ENCODE measurements at regions not wholly inside any gene's neighbourhood (a gene's known extent, or its start where the extent isn't known, plus 50 kb on each side); places are given as distances from the start of the nearest gene placed in this dataset.

- DNase-seq = no peak
- no peak for ATAC-seq (ENCODE audit: low read depth in 2 of 2)
- Mint-ChIP-seq H3K27me3 (no peaks in the 10 kb centered on the region), H3K4me1 (no peaks in the 10 kb centered on the region), H3K36me3 (no peaks in the 10 kb centered on the region), H3K9me3 (no peaks in the 10 kb centered on the region), H3K27ac (no peak overlapping the region), H3K4me3 (no peak overlapping the region)
Observed at GRCh38 chr14:41389355-41389754, 217.3 kb upstream of the LRFN5 start.

GRCh38 chr14:41385797-41386196 is 220.9 kb upstream of the LRFN5 start:
- H3K4me1 Mint-ChIP-seq = no peaks in the 10 kb centered on the region
- no peaks in the 10 kb centered on the region for H3K36me3 Mint-ChIP-seq
- no peak overlapping the region for H3K4me3 Mint-ChIP-seq
- ATAC-seq (ENCODE audit: low read depth in 2 of 2) = no peak
- no peaks in the 10 kb centered on the region for H3K27me3 Mint-ChIP-seq
- H3K9me3 Mint-ChIP-seq = no peaks in the 10 kb centered on the region
- no peak for DNase-seq
- no peak overlapping the region for H3K27ac Mint-ChIP-seq

GRCh38 chr14:41380017-41380416 is 226.7 kb upstream of the LRFN5 start:
- Mint-ChIP-seq H3K27ac (no peak overlapping the region), H3K27me3 (no peaks in the 10 kb centered on the region), H3K4me3 (no peak overlapping the region), H3K4me1 (no peaks in the 10 kb centered on the region), H3K9me3 (no peaks in the 10 kb centered on the region), H3K36me3 (no peaks in the 10 kb centered on the region)
- DNase-seq (no peak), ATAC-seq (ENCODE audit: low read depth in 2 of 2) (no peak)

- Mint-ChIP-seq H3K4me1 (no peaks in the 10 kb centered on the region), H3K9me3 (peaks cover 0 to 6% (median 0%) of the 10 kb centered on the region in 7 donors), H3K36me3 (no peaks in the 10 kb centered on the region), H3K27me3 (no peaks in the 10 kb centered on the region), H3K27ac (no peak overlapping the region), H3K4me3 (no peak overlapping the region)
- ATAC-seq (ENCODE audit: low read depth in 2 of 2) (no peak), DNase-seq (no peak)
Observed at GRCh38 chr14:41378526-41378925, 228.2 kb upstream of the LRFN5 start.

GRCh38 chr14:41377932-41378331 is 228.7 kb upstream of the LRFN5 start:
- Mint-ChIP-seq H3K4me1 (no peaks in the 10 kb centered on the region), H3K36me3 (no peaks in the 10 kb centered on the region), H3K27ac (no peak overlapping the region), H3K4me3 (no peak overlapping the region), H3K27me3 (no peaks in the 10 kb centered on the region), H3K9me3 (peaks cover 0 to 6% (median 0%) of the 10 kb centered on the region in 7 donors)
- DNase-seq (no peak), ATAC-seq (ENCODE audit: low read depth in 2 of 2) (no peak)

- DNase-seq (no peak), ATAC-seq (ENCODE audit: low read depth in 2 of 2) (no peak)
- Mint-ChIP-seq H3K4me1 (no peaks in the 10 kb centered on the region), H3K27me3 (no peaks in the 10 kb centered on the region), H3K36me3 (no peaks in the 10 kb centered on the region), H3K27ac (no peak overlapping the region), H3K9me3 (peaks cover 0 to 7% (median 3%) of the 10 kb centered on the region in 7 donors), H3K4me3 (no peak overlapping the region)
Observed at GRCh38 chr14:41374092-41374491, 232.6 kb upstream of the LRFN5 start.

GRCh38 chr14:41362139-41362538 is 244.5 kb upstream of the LRFN5 start:
- no peak overlapping the region for H3K27ac Mint-ChIP-seq
- no peak overlapping the region for H3K4me3 Mint-ChIP-seq
- ATAC-seq (ENCODE audit: low read depth in 2 of 2) = no peak
- no peaks in the 10 kb centered on the region for H3K36me3 Mint-ChIP-seq
- DNase-seq = no peak
- no peaks in the 10 kb centered on the region for H3K4me1 Mint-ChIP-seq
- peaks cover 0 to 6% (median 0%) of the 10 kb centered on the region in 7 donors for H3K9me3 Mint-ChIP-seq
- no peaks in the 10 kb centered on the region for H3K27me3 Mint-ChIP-seq

GRCh38 chr14:41360126-41360525 is 246.6 kb upstream of the LRFN5 start:
- DNase-seq = no peak
- no peak for ATAC-seq (ENCODE audit: low read depth in 2 of 2)
- Mint-ChIP-seq H3K27ac (no peak overlapping the region), H3K27me3 (no peaks in the 10 kb centered on the region), H3K4me1 (no peaks in the 10 kb centered on the region), H3K4me3 (no peak overlapping the region), H3K36me3 (no peaks in the 10 kb centered on the region), H3K9me3 (peaks cover 0 to 6% (median 0%) of the 10 kb centered on the region in 7 donors)

- Mint-ChIP-seq H3K4me3 (no peak overlapping the region), H3K4me1 (no peaks in the 10 kb centered on the region), H3K36me3 (no peaks in the 10 kb centered on the region), H3K27ac (no peak overlapping the region), H3K9me3 (peaks cover 0 to 5% (median 0%) of the 10 kb centered on the region in 7 donors), H3K27me3 (no peaks in the 10 kb centered on the region)
- no peak for DNase-seq
- no peak for ATAC-seq (ENCODE audit: low read depth in 2 of 2)
Observed at GRCh38 chr14:41355866-41356265, 250.8 kb upstream of the LRFN5 start.

- DNase-seq (no peak), ATAC-seq (ENCODE audit: low read depth in 2 of 2) (no peak)
- H3K27me3 Mint-ChIP-seq = no peaks in the 10 kb centered on the region
- H3K9me3 Mint-ChIP-seq = no peaks in the 10 kb centered on the region
- H3K36me3 Mint-ChIP-seq = no peaks in the 10 kb centered on the region
- no peak overlapping the region for H3K27ac Mint-ChIP-seq
- H3K4me3 Mint-ChIP-seq = no peak overlapping the region
- no peaks in the 10 kb centered on the region for H3K4me1 Mint-ChIP-seq
Observed at GRCh38 chr14:41350476-41350875, 256.2 kb upstream of the LRFN5 start.

- DNase-seq = no peak
- H3K27ac Mint-ChIP-seq = no peak overlapping the region
- H3K4me1 Mint-ChIP-seq = no peaks in the 10 kb centered on the region
- no peaks in the 10 kb centered on the region for H3K9me3 Mint-ChIP-seq
- no peak overlapping the region for H3K4me3 Mint-ChIP-seq
- H3K36me3 Mint-ChIP-seq = no peaks in the 10 kb centered on the region
- ATAC-seq (ENCODE audit: low read depth in 2 of 2) = no peak
- H3K27me3 Mint-ChIP-seq = no peaks in the 10 kb centered on the region
Observed at GRCh38 chr14:41349289-41349910, 257.3 kb upstream of the LRFN5 start.

GRCh38 chr14:41343857-41344256 is 262.8 kb upstream of the LRFN5 start:
- Mint-ChIP-seq H3K27me3 (no peaks in the 10 kb centered on the region), H3K27ac (no peak overlapping the region), H3K9me3 (peaks cover 0 to 8% (median 3%) of the 10 kb centered on the region in 7 donors), H3K4me1 (no peaks in the 10 kb centered on the region), H3K36me3 (no peaks in the 10 kb centered on the region), H3K4me3 (no peak overlapping the region)
- ATAC-seq (ENCODE audit: low read depth in 2 of 2) (no peak), DNase-seq (no peak)

- no peak for DNase-seq
- peaks cover 0 to 13% (median 5%) of the 10 kb centered on the region in 7 donors for H3K9me3 Mint-ChIP-seq
- no peak for ATAC-seq (ENCODE audit: low read depth in 2 of 2)
- no peaks in the 10 kb centered on the region for H3K36me3 Mint-ChIP-seq
- no peak overlapping the region for H3K27ac Mint-ChIP-seq
- no peaks in the 10 kb centered on the region for H3K27me3 Mint-ChIP-seq
- H3K4me1 Mint-ChIP-seq = no peaks in the 10 kb centered on the region
- no peak overlapping the region for H3K4me3 Mint-ChIP-seq
Observed at GRCh38 chr14:41313196-41313595, 293.5 kb upstream of the LRFN5 start.

GRCh38 chr14:41303506-41303905 is 303.2 kb upstream of the LRFN5 start:
- H3K4me3 Mint-ChIP-seq = no peak overlapping the region
- H3K36me3 Mint-ChIP-seq = no peaks in the 10 kb centered on the region
- ATAC-seq (ENCODE audit: low read depth in 2 of 2) = no peak
- H3K27me3 Mint-ChIP-seq = no peaks in the 10 kb centered on the region
- H3K9me3 Mint-ChIP-seq = no peaks in the 10 kb centered on the region
- no peaks in the 10 kb centered on the region for H3K4me1 Mint-ChIP-seq
- no peak overlapping the region for H3K27ac Mint-ChIP-seq
- DNase-seq = no peak

GRCh38 chr14:41302776-41303175 is 303.9 kb upstream of the LRFN5 start:
- H3K27ac Mint-ChIP-seq = no peak overlapping the region
- no peaks in the 10 kb centered on the region for H3K27me3 Mint-ChIP-seq
- H3K36me3 Mint-ChIP-seq = no peaks in the 10 kb centered on the region
- no peak for DNase-seq
- H3K9me3 Mint-ChIP-seq = no peaks in the 10 kb centered on the region
- H3K4me1 Mint-ChIP-seq = no peaks in the 10 kb centered on the region
- no peak overlapping the region for H3K4me3 Mint-ChIP-seq
- no peak for ATAC-seq (ENCODE audit: low read depth in 2 of 2)
